ENCODE measurements at regions not wholly inside any gene's neighbourhood (a gene's known extent, or its start where the extent isn't known, plus 50 kb on each side); places are given as distances from the start of the nearest gene placed in this dataset.
"Not testable (repeated sequence)": the region's sequence is repeated elsewhere in the genome, so short reads cannot be mapped to it uniquely, and the experiment has no call there.

DNA sequence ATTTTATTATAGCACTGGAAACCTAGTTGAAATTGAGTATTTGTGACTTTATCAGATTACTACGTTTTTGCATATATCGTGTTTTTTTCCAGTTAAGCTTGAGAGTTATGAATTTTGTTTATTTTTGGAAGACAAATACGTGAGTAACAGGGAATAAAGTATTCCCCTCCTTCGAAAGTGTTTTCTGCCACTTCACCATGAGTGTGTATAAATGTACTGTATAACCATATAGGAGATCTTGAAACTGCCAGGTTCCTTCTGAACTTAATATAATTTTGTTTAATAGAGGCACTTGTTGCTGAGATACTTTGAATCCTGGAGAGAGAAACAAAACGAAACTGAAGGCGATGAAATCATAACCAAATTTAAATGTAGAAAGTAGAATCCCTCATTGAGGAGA lies 1004.4 kb upstream of the ZEB2 start:
- Histone ChIP-seq H3K36me3 (no peaks in the 10 kb centered on the region), H3K4me1 (no peaks in the 10 kb centered on the region), H3K27me3 (no peaks in the 10 kb centered on the region), H3K27ac (no peak overlapping the region), H3K9me3 (peaks cover under 1 to 10% of the 10 kb centered on the region in 2 donors), H3K4me3 (no peak overlapping the region)
- intact Hi-C loops (cut with DNase I; ENCODE audit: low total_unique reads) = loop anchor here (10.0 kb wide), 1 partner anchor 610 kb away; no protein-coding TSS in a partner anchor
- DNase-seq (ENCODE audit: low spot score in 2 of 2) = no peak
- no peak for TF ChIP-seq CTCF (IDR thresholded peaks at IDR 0.05)
- TF ChIP-seq POLR2A (IDR thresholded peaks at IDR 0.05) = no peak
- no peak for TF ChIP-seq POLR2AphosphoS5 (IDR thresholded peaks at IDR 0.05)

DNA sequence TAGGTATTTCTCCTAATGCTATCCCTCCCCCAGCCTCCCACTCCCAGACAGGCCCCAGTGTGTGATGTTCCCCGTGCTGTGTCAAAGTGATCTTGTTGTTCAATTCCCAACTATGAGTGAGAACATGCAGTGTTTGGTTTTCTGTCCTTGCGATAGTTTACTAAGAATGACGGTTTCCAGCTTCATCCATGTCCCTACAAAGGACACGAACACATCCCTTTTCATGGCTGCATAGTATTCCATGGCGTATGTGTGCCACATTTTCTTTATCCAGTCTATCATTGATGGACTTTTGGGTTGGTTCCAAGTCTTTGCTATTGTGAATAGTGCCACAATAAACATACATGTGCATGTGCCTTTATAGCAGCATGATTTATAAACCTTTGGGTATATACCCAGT lies 999.3 kb upstream of the ZEB2 start:
- H3K27me3 ChIP-seq; H3K4me1 ChIP-seq; intact Hi-C loops (cut with DNase I; ENCODE audit: low total_unique reads); H3K36me3 ChIP-seq; H3K27ac ChIP-seq; DNase-seq (ENCODE audit: low spot score in 2 of 2); H3K4me3 ChIP-seq: not testable (repeated sequence)
- peaks cover 4 to 13% of the 10 kb centered on the region in 2 donors for H3K9me3 ChIP-seq

GRCh38 chr2:145511946-145512345 lies 992.0 kb upstream of the ZEB2 start:
- no peak overlapping the region for H3K27ac ChIP-seq
- H3K27me3 ChIP-seq = no peaks in the 10 kb centered on the region
- no peaks in the 10 kb centered on the region for H3K4me1 ChIP-seq
- peaks cover 0 to 6% of the 10 kb centered on the region in 2 donors for H3K9me3 ChIP-seq
- TF ChIP-seq POLR2A (IDR thresholded peaks at IDR 0.05) = no peak
- TF ChIP-seq POLR2AphosphoS5 (IDR thresholded peaks at IDR 0.05) = no peak
- TF ChIP-seq CTCF (IDR thresholded peaks at IDR 0.05) = no peak
- H3K4me3 ChIP-seq = no peak overlapping the region
- DNase-seq (ENCODE audit: low spot score in 2 of 2) = no peak
- intact Hi-C loops (cut with DNase I; ENCODE audit: low total_unique reads) = no loop called here
- H3K36me3 ChIP-seq = no peaks in the 10 kb centered on the region

- no peak for DNase-seq (ENCODE audit: low spot score in 2 of 2)
- no peak for TF ChIP-seq POLR2A (IDR thresholded peaks at IDR 0.05)
- no peak for TF ChIP-seq CTCF (IDR thresholded peaks at IDR 0.05)
- TF ChIP-seq POLR2AphosphoS5 (IDR thresholded peaks at IDR 0.05) = no peak
- intact Hi-C loops (cut with DNase I; ENCODE audit: low total_unique reads) = no loop called here
- Histone ChIP-seq H3K4me1 (no peaks in the 10 kb centered on the region), H3K9me3 (peaks cover 0 to 1% of the 10 kb centered on the region in 2 donors), H3K27ac (no peak overlapping the region), H3K27me3 (no peaks in the 10 kb centered on the region), H3K4me3 (no peak overlapping the region), H3K36me3 (no peaks in the 10 kb centered on the region)
Observed at GRCh38 chr2:145503511-145503910, 983.6 kb upstream of the ZEB2 start.

- intact Hi-C loops (cut with DNase I; ENCODE audit: low total_unique reads) = no loop called here
- TF ChIP-seq CTCF (IDR thresholded peaks at IDR 0.05) (no peak), POLR2A (IDR thresholded peaks at IDR 0.05) (no peak), POLR2AphosphoS5 (IDR thresholded peaks at IDR 0.05) (no peak)
Observed at GRCh38 chr2:145501920-145502319, 982.0 kb upstream of the ZEB2 start.

DNA sequence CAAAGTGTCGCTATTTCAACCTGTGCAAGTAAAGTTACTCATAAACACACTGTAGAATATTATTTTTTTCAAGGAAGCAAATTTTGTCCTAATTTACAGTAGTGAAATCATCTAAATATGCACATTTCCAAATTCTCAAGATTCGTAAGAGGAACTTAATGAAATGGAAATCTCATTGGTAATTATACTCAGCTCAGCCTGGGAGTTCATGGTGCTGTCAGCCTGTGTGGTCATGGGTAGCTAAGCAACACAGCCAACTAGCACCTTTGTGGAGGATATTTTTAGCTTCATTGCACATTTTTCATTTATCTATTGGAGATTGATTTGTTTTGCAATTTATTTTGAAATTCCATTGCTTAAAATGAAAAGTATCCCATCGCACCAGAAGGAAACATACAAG lies 975.7 kb upstream of the ZEB2 start:
- Histone ChIP-seq H3K4me1 (no peaks in the 10 kb centered on the region), H3K27ac (no peak overlapping the region), H3K36me3 (no peaks in the 10 kb centered on the region), H3K9me3 (no peaks in the 10 kb centered on the region), H3K27me3 (no peaks in the 10 kb centered on the region), H3K4me3 (no peak overlapping the region)
- DNase-seq (ENCODE audit: low spot score in 2 of 2) = no peak
- intact Hi-C loops (cut with DNase I; ENCODE audit: low total_unique reads) = no loop called here
- TF ChIP-seq CTCF (IDR thresholded peaks at IDR 0.05) (no peak), POLR2A (IDR thresholded peaks at IDR 0.05) (no peak), POLR2AphosphoS5 (IDR thresholded peaks at IDR 0.05) (no peak)

More at GRCh38 chr2:145501920-145502319, 982.0 kb upstream of the ZEB2 start:
- H3K9me3 ChIP-seq = no peaks in the 10 kb centered on the region
- no peaks in the 10 kb centered on the region for H3K36me3 ChIP-seq
- no peak for DNase-seq (ENCODE audit: low spot score in 2 of 2)
- H3K27me3 ChIP-seq = no peaks in the 10 kb centered on the region
- H3K4me3 ChIP-seq = no peak overlapping the region
- H3K4me1 ChIP-seq = no peaks in the 10 kb centered on the region
- H3K27ac ChIP-seq = no peak overlapping the region
